Stimulated activated CD4-positive, alpha-beta T cell treated with anti-CD3 and anti-CD28 coated beads, TNF-alpha, amount 100 ng/mL, for 4 hours (primary cell): ENCODE measurements at regions not wholly inside any gene's neighbourhood (a gene's known extent, or its start where the extent isn't known, plus 50 kb on each side); places are given as distances from the start of the nearest gene placed in this dataset.
"Not testable (repeated sequence)": the region's sequence is repeated elsewhere in the genome, so short reads cannot be mapped to it uniquely, and the experiment has no call there.

Experiments
- DNase-seq, 3 experiments: peaks; one replicate each; pipeline ENCODE4 v3.0.0-alpha.2; 2020; ENCODE audit warnings: low read depth in 3 of 3

GRCh38 chr7:136325578-136325977 lies 348.4 kb upstream of the MTPN start:
- DNase-seq = no peak

GRCh38 chr7:136325027-136325426 lies 347.9 kb upstream of the MTPN start:
- no peak for DNase-seq

GRCh38 chr7:136324073-136324704 lies 347.0 kb upstream of the MTPN start:
- DNase-seq = no peak

- no peak for DNase-seq
These were observed 335.4 kb upstream of the MTPN start for GRCh38 chr7:136312592-136312991.

- DNase-seq = no peak
These were observed 332.2 kb upstream of the MTPN start for GRCh38 chr7:136309407-136309806.

GRCh38 chr7:136308230-136308629 lies 331.1 kb upstream of the MTPN start:
- DNase-seq = no peak

GRCh38 chr7:136303162-136303561 lies 326.0 kb upstream of the MTPN start:
- no peak for DNase-seq

- no peak for DNase-seq
These were observed 324.9 kb upstream of the MTPN start for GRCh38 chr7:136302049-136302448.

- no peak for DNase-seq
These were observed 317.8 kb upstream of the MTPN start for GRCh38 chr7:136294977-136295376.

- no peak for DNase-seq
These were observed 316.8 kb upstream of the MTPN start for GRCh38 chr7:136293841-136294391.

- DNase-seq = no peak
These were observed 316.1 kb upstream of the MTPN start for GRCh38 chr7:136293272-136293671.

GRCh38 chr7:136292365-136292764 lies 315.2 kb upstream of the MTPN start:
- DNase-seq = no peak

- DNase-seq = no peak
These were observed 313.2 kb upstream of the MTPN start for GRCh38 chr7:136290351-136290750.

- no peak for DNase-seq
These were observed 300.9 kb upstream of the MTPN start for GRCh38 chr7:136278057-136278456.

- DNase-seq = no peak
These were observed 298.6 kb upstream of the MTPN start for GRCh38 chr7:136275794-136276193.

- no peak for DNase-seq
These were observed 297.6 kb upstream of the MTPN start for GRCh38 chr7:136274636-136275345.

- DNase-seq = no peak
These were observed 295.8 kb upstream of the MTPN start for GRCh38 chr7:136272934-136273333.

GRCh38 chr7:136267822-136268221 lies 290.7 kb upstream of the MTPN start:
- no peak for DNase-seq

- DNase-seq = no peak
These were observed 289.3 kb upstream of the MTPN start for GRCh38 chr7:136266457-136266856.

- DNase-seq = not testable (repeated sequence)
These were observed 287.1 kb upstream of the MTPN start for GRCh38 chr7:136264304-136264703.

GRCh38 chr7:136263112-136263860 lies 286.1 kb upstream of the MTPN start:
- not testable (repeated sequence) for DNase-seq

- DNase-seq = not testable (repeated sequence)
These were observed 283.4 kb upstream of the MTPN start for GRCh38 chr7:136260591-136260990.

- no peak for DNase-seq
These were observed 281.9 kb upstream of the MTPN start for GRCh38 chr7:136259074-136259473.
